ENCODE measurements at regions not wholly inside any gene's neighbourhood (a gene's known extent, or its start where the extent isn't known, plus 50 kb on each side); places are given as distances from the start of the nearest gene placed in this dataset.
A peak's percentile ranks its signal among the peaks of the same experiment; 100 is the strongest.
"Not testable (repeated sequence)": the region's sequence is repeated elsewhere in the genome, so short reads cannot be mapped to it uniquely, and the experiment has no call there.

- Histone ChIP-seq H3K4me1 (no peaks in the 10 kb centered on the region), H4K20me1 (ENCODE audit: low read depth) (no peaks in the 10 kb centered on the region), H3K4me2 (no peak overlapping the region), H2AFZ (replicated peaks) (no peak overlapping the region), H3K79me2 (ENCODE audit: low read depth) (no peaks in the 10 kb centered on the region), H3K4me3 (no peak overlapping the region), H3K27ac (no peak overlapping the region), H3K27me3 (no peaks in the 10 kb centered on the region), H3K36me3 (no peaks in the 10 kb centered on the region), H3K9me3 (ENCODE audit: low read depth) (no peaks in the 10 kb centered on the region), H3K9ac (no peak overlapping the region), H3F3A (ENCODE audit: low read depth) (no peaks in the 10 kb centered on the region)
- no peak for DNase-seq (ENCODE audit: low spot score)
- Mint-ChIP-seq H3K27ac (no peak overlapping the region), H3K36me3 (no peaks in the 10 kb centered on the region), H3K4me3 (no peak overlapping the region), H3K4me1 (peaks cover 2% of the 10 kb centered on the region), H3K27me3 (ENCODE audit: insufficient read depth, low read depth) (peaks cover 7% of the 10 kb centered on the region), H3K9me3 (peaks cover 15% of the 10 kb centered on the region)
- TF ChIP-seq EZH2 (IDR thresholded peaks at IDR 0.05) (no peak), CTCF (IDR thresholded peaks at IDR 0.05) (no peak), EZH2phosphoT487 (IDR thresholded peaks at IDR 0.05) (no peak)
Measured at GRCh38 chr16:88274847-88275246, 107.9 kb upstream of the ZNF469 start.

GRCh38 chr16:88275336-88276122 is 107.2 kb upstream of the ZNF469 start:
- not testable (repeated sequence) for H3F3A ChIP-seq (ENCODE audit: low read depth); H3K27me3 Mint-ChIP-seq (ENCODE audit: insufficient read depth, low read depth); H3K27ac Mint-ChIP-seq; H3K36me3 ChIP-seq; H3K9me3 ChIP-seq (ENCODE audit: low read depth); DNase-seq (ENCODE audit: low spot score); H3K27me3 ChIP-seq; H3K27ac ChIP-seq; H3K4me1 Mint-ChIP-seq; H3K4me2 ChIP-seq; H3K36me3 Mint-ChIP-seq; H3K4me1 ChIP-seq; H3K79me2 ChIP-seq (ENCODE audit: low read depth); H3K4me3 Mint-ChIP-seq; H2AFZ ChIP-seq (replicated peaks); H3K9ac ChIP-seq; H3K4me3 ChIP-seq; H4K20me1 ChIP-seq (ENCODE audit: low read depth)
- peaks cover 15% of the 10 kb centered on the region for H3K9me3 Mint-ChIP-seq

- H3F3A ChIP-seq (ENCODE audit: low read depth); H3K4me1 ChIP-seq; H3K36me3 ChIP-seq; H3K9me3 ChIP-seq (ENCODE audit: low read depth); DNase-seq (ENCODE audit: low spot score); H3K27ac ChIP-seq; H3K9ac ChIP-seq; H3K27me3 Mint-ChIP-seq (ENCODE audit: insufficient read depth, low read depth); H3K4me2 ChIP-seq; H3K27ac Mint-ChIP-seq; H4K20me1 ChIP-seq (ENCODE audit: low read depth); H2AFZ ChIP-seq (replicated peaks); H3K4me3 Mint-ChIP-seq; H3K4me1 Mint-ChIP-seq; H3K4me3 ChIP-seq; H3K79me2 ChIP-seq (ENCODE audit: low read depth); H3K27me3 ChIP-seq; H3K36me3 Mint-ChIP-seq: not testable (repeated sequence)
- peaks cover 15% of the 10 kb centered on the region for H3K9me3 Mint-ChIP-seq
Measured at GRCh38 chr16:88276123-88276588, 106.6 kb upstream of the ZNF469 start.

- no peak overlapping the region for H3K4me2 ChIP-seq
- Mint-ChIP-seq H3K27ac (peak overlapping the region; percentile 85), H3K4me3 (no peak overlapping the region), H3K4me1 (peaks cover 2% of the 10 kb centered on the region), H3K27me3 (ENCODE audit: insufficient read depth, low read depth) (peaks cover 7% of the 10 kb centered on the region), H3K9me3 (peaks cover 17% of the 10 kb centered on the region), H3K36me3 (no peaks in the 10 kb centered on the region)
- H3K4me3 ChIP-seq, result no peak overlapping the region
- H3K9me3 ChIP-seq (ENCODE audit: low read depth), result no peaks in the 10 kb centered on the region
- DNase-seq (ENCODE audit: low spot score), result no peak
- no peak overlapping the region for H2AFZ ChIP-seq (replicated peaks)
- H3K27me3 ChIP-seq, result no peaks in the 10 kb centered on the region
- H4K20me1 ChIP-seq (ENCODE audit: low read depth), result no peaks in the 10 kb centered on the region
- no peaks in the 10 kb centered on the region for H3F3A ChIP-seq (ENCODE audit: low read depth)
- H3K4me1 ChIP-seq, result no peaks in the 10 kb centered on the region
- H3K79me2 ChIP-seq (ENCODE audit: low read depth), result no peaks in the 10 kb centered on the region
- H3K36me3 ChIP-seq, result no peaks in the 10 kb centered on the region
- no peak overlapping the region for H3K27ac ChIP-seq
- TF ChIP-seq CTCF (IDR thresholded peaks at IDR 0.05), result no peak
- no peak overlapping the region for H3K9ac ChIP-seq
Measured at GRCh38 chr16:88276591-88276990, 106.2 kb upstream of the ZNF469 start.
